ENCODE measurements at regions not wholly inside any gene's neighbourhood (a gene's known extent, or its start where the extent isn't known, plus 50 kb on each side); places are given as distances from the start of the nearest gene placed in this dataset.

- TF ChIP-seq, protein P1, sequence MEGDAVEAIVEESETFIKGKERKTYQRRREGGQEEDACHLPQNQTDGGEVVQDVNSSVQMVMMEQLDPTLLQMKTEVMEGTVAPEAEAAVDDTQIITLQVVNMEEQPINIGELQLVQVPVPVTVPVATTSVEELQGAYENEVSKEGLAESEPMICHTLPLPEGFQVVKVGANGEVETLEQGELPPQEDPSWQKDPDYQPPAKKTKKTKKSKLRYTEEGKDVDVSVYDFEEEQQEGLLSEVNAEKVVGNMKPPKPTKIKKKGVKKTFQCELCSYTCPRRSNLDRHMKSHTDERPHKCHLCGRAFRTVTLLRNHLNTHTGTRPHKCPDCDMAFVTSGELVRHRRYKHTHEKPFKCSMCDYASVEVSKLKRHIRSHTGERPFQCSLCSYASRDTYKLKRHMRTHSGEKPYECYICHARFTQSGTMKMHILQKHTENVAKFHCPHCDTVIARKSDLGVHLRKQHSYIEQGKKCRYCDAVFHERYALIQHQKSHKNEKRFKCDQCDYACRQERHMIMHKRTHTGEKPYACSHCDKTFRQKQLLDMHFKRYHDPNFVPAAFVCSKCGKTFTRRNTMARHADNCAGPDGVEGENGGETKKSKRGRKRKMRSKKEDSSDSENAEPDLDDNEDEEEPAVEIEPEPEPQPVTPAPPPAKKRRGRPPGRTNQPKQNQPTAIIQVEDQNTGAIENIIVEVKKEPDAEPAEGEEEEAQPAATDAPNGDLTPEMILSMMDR (tag by site-specific recombination; IDR thresholded peaks at IDR 0.05), result no peak
- TF ChIP-seq, protein P2, sequence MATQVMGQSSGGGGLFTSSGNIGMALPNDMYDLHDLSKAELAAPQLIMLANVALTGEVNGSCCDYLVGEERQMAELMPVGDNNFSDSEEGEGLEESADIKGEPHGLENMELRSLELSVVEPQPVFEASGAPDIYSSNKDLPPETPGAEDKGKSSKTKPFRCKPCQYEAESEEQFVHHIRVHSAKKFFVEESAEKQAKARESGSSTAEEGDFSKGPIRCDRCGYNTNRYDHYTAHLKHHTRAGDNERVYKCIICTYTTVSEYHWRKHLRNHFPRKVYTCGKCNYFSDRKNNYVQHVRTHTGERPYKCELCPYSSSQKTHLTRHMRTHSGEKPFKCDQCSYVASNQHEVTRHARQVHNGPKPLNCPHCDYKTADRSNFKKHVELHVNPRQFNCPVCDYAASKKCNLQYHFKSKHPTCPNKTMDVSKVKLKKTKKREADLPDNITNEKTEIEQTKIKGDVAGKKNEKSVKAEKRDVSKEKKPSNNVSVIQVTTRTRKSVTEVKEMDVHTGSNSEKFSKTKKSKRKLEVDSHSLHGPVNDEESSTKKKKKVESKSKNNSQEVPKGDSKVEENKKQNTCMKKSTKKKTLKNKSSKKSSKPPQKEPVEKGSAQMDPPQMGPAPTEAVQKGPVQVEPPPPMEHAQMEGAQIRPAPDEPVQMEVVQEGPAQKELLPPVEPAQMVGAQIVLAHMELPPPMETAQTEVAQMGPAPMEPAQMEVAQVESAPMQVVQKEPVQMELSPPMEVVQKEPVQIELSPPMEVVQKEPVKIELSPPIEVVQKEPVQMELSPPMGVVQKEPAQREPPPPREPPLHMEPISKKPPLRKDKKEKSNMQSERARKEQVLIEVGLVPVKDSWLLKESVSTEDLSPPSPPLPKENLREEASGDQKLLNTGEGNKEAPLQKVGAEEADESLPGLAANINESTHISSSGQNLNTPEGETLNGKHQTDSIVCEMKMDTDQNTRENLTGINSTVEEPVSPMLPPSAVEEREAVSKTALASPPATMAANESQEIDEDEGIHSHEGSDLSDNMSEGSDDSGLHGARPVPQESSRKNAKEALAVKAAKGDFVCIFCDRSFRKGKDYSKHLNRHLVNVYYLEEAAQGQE (tag by site-specific recombination; IDR thresholded peaks at IDR 0.05), result no peak
- TF ChIP-seq ZNF596 (tag by site-specific recombination; IDR thresholded peaks at IDR 0.05), result no peak
- no peak for TF ChIP-seq ZNF335 (tag by site-specific recombination; conservative IDR thresholded peaks at IDR 0.05)
Measured at GRCh38 chr6:84976526-84977362, 212.3 kb upstream of the TBX18 start.
